IMR-90 (cell line): ENCODE measurements at regions not wholly inside any gene's neighbourhood (a gene's known extent, or its start where the extent isn't known, plus 50 kb on each side); places are given as distances from the start of the nearest gene placed in this dataset.

Source experiments
- ATAC-seq: fragments of 200-7000 bp; cut with Tn5 transposase; 2 replicates; pipeline ENCODE4 v1.9.1; 2020; ENCODE audit warnings: low read depth, mild to moderate bottlenecking, moderate library complexity
- BruUV-seq: library from RNA; stranded (reverse); fragments of 400-500 nt; replicated peaks from 2 replicates; lab custom pipeline; 2021; lab: Mats Ljungman, UMichigan
- CTCF ChIA-PET: fragments of 300-600 bp; formaldehyde crosslinking; extraction: SDS; loops from one replicate; lab custom pipeline; 2021; ENCODE audit warnings: antibody characterized with exemption; lab: Yijun Ruan, JAX
- POLR2A ChIA-PET: fragments of 300-600 bp; sonication (Branson Sonifier 250); formaldehyde crosslinking; loops from one replicate; lab custom pipeline; 2022; ENCODE audit warnings: antibody characterized with exemption; ENCODE audit not compliant: unreplicated experiment; lab: Charles Lee
- DNase-seq: peaks from one replicate; pipeline ENCODE4 v3.0.0; 2013
- H2AFZ ChIP-seq: replicated peaks from 2 replicates; pipeline ENCODE3; 2013; ENCODE audit warnings: low read length, mild to moderate bottlenecking; ENCODE audit not compliant: poor library complexity
- H2AK5ac ChIP-seq: 2 replicates; pipeline ENCODE4 v1.6.1; 2013; ENCODE audit warnings: low read depth, low read length, inconsistent platforms
- H2AK9ac ChIP-seq: replicated peaks from 2 replicates; pipeline ENCODE3; 2013; ENCODE audit warnings: mild to moderate bottlenecking, low read depth, low read length, moderate library complexity; ENCODE audit not compliant: poor library complexity
- H2BK120ac ChIP-seq: 2 replicates; pipeline ENCODE4 v1.6.1; 2013; ENCODE audit warnings: low read depth, low read length, inconsistent platforms
- H2BK15ac ChIP-seq: 3 replicates; pipeline ENCODE4 v1.6.1; 2013; ENCODE audit warnings: low read depth, low read length, inconsistent platforms
- H2BK20ac ChIP-seq: 2 replicates; pipeline ENCODE4 v1.6.1; 2013; ENCODE audit warnings: low read depth, mild to moderate bottlenecking, inconsistent platforms, low read length, moderate library complexity
- H2BK5ac ChIP-seq: 2 replicates; pipeline ENCODE4 v1.6.1; 2013; ENCODE audit warnings: mild to moderate bottlenecking, low read depth, low read length, inconsistent platforms; ENCODE audit not compliant: poor library complexity, severe bottlenecking
- H3K14ac ChIP-seq: replicated peaks from 2 replicates; pipeline ENCODE4 v1.6.1; 2013; ENCODE audit warnings: low read depth, low read length, inconsistent platforms
- H3K18ac ChIP-seq: 2 replicates; pipeline ENCODE4 v1.6.1; 2013; ENCODE audit warnings: low read depth, low read length, control low read depth
- H3K23ac ChIP-seq: 2 replicates; pipeline ENCODE4 v1.6.1; 2013; ENCODE audit warnings: low read depth, low read length, inconsistent platforms
- H3K27ac ChIP-seq: 2 replicates; pipeline ENCODE4 v1.5.1; 2013; ENCODE audit warnings: mild to moderate bottlenecking, control low read depth, low read length; ENCODE audit not compliant: insufficient read depth
- H3K27me3 ChIP-seq: 2 replicates; pipeline ENCODE4 v1.6.1; 2013; ENCODE audit warnings: low read length; ENCODE audit not compliant: control insufficient read depth, insufficient read depth
- H3K36me3 ChIP-seq: 2 replicates; pipeline ENCODE4 v1.6.1; 2013; ENCODE audit warnings: low read length, mixed read lengths; ENCODE audit not compliant: control insufficient read depth, insufficient read depth
- H3K4ac ChIP-seq: 2 replicates; pipeline ENCODE4 v1.6.1; 2013; ENCODE audit warnings: low read depth, low read length, inconsistent platforms
- H3K4me1 ChIP-seq: 2 replicates; pipeline ENCODE4 v1.6.1; 2013; ENCODE audit warnings: low read length, mixed read lengths; ENCODE audit not compliant: control insufficient read depth, insufficient read depth
- H3K4me2 ChIP-seq: 2 replicates; pipeline ENCODE4 v1.6.1; 2013; ENCODE audit warnings: low read depth, mild to moderate bottlenecking, control low read depth, low read length, moderate library complexity
- H3K4me3 ChIP-seq: 2 replicates; pipeline ENCODE4 v1.5.1; 2013; ENCODE audit warnings: low read depth, mild to moderate bottlenecking, control low read depth, low read length, moderate library complexity; ENCODE audit not compliant: insufficient read depth
- H3K56ac ChIP-seq: 2 replicates; pipeline ENCODE4 v1.6.1; 2013; ENCODE audit warnings: low read length, inconsistent platforms; ENCODE audit not compliant: insufficient read depth; ENCODE audit errors: extremely low read depth
- H3K79me1 ChIP-seq, 2 experiments: 2 replicates each; pipeline ENCODE4 v1.6.1; 2013; ENCODE audit warnings: low read length in 2 of 2, inconsistent platforms in 1 of 2, low read depth in 1 of 2
- H3K9ac ChIP-seq: 2 replicates; pipeline ENCODE4 v1.6.1; 2013; ENCODE audit warnings: low read depth, low read length, control low read depth
- H3K9me1 ChIP-seq: 2 replicates; pipeline ENCODE4 v1.6.1; 2013; ENCODE audit warnings: low read length, inconsistent platforms; ENCODE audit not compliant: insufficient read depth
- H3K9me3 ChIP-seq: 2 replicates; pipeline ENCODE4 v1.6.1; 2013; ENCODE audit warnings: low read length; ENCODE audit not compliant: control insufficient read depth, insufficient read depth
- H4K20me1 ChIP-seq: 2 replicates; pipeline ENCODE4 v1.6.1; 2013; ENCODE audit warnings: low read length, inconsistent platforms; ENCODE audit not compliant: insufficient read depth
- H4K5ac ChIP-seq: 2 replicates; pipeline ENCODE4 v1.6.1; 2013; ENCODE audit warnings: mild to moderate bottlenecking, low read depth, low read length, control low read depth
- H4K8ac ChIP-seq, 2 experiments: 2 replicates each; pipeline ENCODE4 v1.6.1; 2013; ENCODE audit warnings: low read depth in 2 of 2, low read length in 2 of 2, control low read depth in 1 of 2, inconsistent platforms in 1 of 2
- H4K91ac ChIP-seq: 2 replicates; pipeline ENCODE4 v1.6.1; 2013; ENCODE audit warnings: low read depth, low read length, inconsistent platforms; ENCODE audit not compliant: insufficient read depth
- CEBPB ChIP-seq: IDR thresholded peaks from 2 replicates; pipeline ENCODE4 v1.6.1; 2012; ENCODE audit warnings: low read depth, low read length, improper control_type of control experiment
- CHD1 ChIP-seq: IDR thresholded peaks from 2 replicates; pipeline ENCODE4 v1.6.1; 2012; ENCODE audit warnings: low read depth, low read length, improper control_type of control experiment
- FOS ChIP-seq: fragments of 150-350 bp; IDR thresholded peaks from 2 replicates; pipeline ENCODE4 v1.6.1; 2016; ENCODE audit warnings: low read depth, low read length
- MAZ ChIP-seq: IDR thresholded peaks from 2 replicates; pipeline ENCODE4 v1.6.1; 2012; ENCODE audit warnings: low read depth, mild to moderate bottlenecking, low read length, improper control_type of control experiment, moderate library complexity, borderline replicate concordance
- POLR2A ChIP-seq: IDR thresholded peaks from 2 replicates; pipeline ENCODE4 v1.6.1; 2012; ENCODE audit warnings: mild to moderate bottlenecking, low read depth, low read length
- RCOR1 ChIP-seq: IDR thresholded peaks from 2 replicates; pipeline ENCODE4 v1.6.1; 2012; ENCODE audit warnings: mild to moderate bottlenecking, low read length, improper control_type of control experiment; ENCODE audit not compliant: insufficient replicate concordance
- RFX5 ChIP-seq: IDR thresholded peaks from 2 replicates; pipeline ENCODE4 v1.8.0; 2012; ENCODE audit warnings: low read depth, mild to moderate bottlenecking, low read length, moderate library complexity
- SMC3 ChIP-seq: fragments of 150-350 bp; IDR thresholded peaks from 2 replicates; pipeline ENCODE4 v1.6.1; 2016; ENCODE audit warnings: low read depth, mild to moderate bottlenecking, antibody characterized with exemption, low read length, moderate library complexity
- dilution Hi-C: fragments of 300-500 bp; cut with HindIII; formaldehyde crosslinking; loops from one replicate; pipeline ENCODE4 v1.14.3; 2018; ENCODE audit warnings: low sequenced_read_pairs; ENCODE audit not compliant: unreplicated experiment
- in situ Hi-C: fragments of 300-500 bp; cut with MboI; formaldehyde crosslinking; loops from 3 replicates; pipeline ENCODE4 v1.14.3; 2019; ENCODE audit warnings: low sequenced_read_pairs, inconsistent platforms, mixed read lengths
- intact Hi-C: fragments of 100-400 bp; cut with micrococcal nuclease; formaldehyde crosslinking; loops from 2 replicates; pipeline ENCODE4 v1.10.0; 2022
- TF ChIP-seq, protein P1 (sequence below): fragments of 150-350 bp; IDR thresholded peaks from 2 replicates; pipeline ENCODE4 v1.6.1; 2017; ENCODE audit warnings: mild to moderate bottlenecking, antibody characterized with exemption, low read length, low read depth
- TF ChIP-seq, protein P2 (sequence below): fragments of 150-350 bp; IDR thresholded peaks from 2 replicates; pipeline ENCODE4 v1.6.1; 2016; ENCODE audit warnings: low read depth, mild to moderate bottlenecking, low read length, moderate library complexity, borderline replicate concordance

DNA sequence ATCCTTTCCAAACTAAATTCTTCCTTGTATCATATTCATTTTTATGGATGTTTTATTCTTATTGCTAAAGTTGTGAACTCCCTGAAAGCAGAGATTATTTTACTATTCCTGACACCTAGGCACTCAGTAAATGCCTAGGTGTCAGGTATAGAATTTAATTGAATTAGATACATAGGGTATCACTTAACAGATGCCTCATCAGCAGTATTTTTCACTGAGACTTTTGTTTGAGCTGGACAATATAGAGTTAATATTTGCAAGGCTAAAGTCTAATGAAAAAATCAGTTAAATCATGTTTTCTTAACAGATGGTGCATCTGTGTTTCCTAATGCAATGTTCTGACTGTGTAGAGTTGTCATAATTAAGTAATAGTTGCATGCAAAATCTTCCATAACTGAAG lies 182.7 kb downstream of the DERA start:
- Histone ChIP-seq H2AK5ac (no peak overlapping the region), H3K27ac (no peak overlapping the region), H2BK20ac (no peak overlapping the region), H2BK120ac (no peak overlapping the region), H4K20me1 (no peaks in the 10 kb centered on the region), H3K9me3 (no peaks in the 10 kb centered on the region), H3K14ac (no peak overlapping the region), H3K4me2 (no peak overlapping the region), H4K5ac (no peak overlapping the region), H3K4me3 (no peak overlapping the region), H4K91ac (no peak overlapping the region), H3K9ac (no peak overlapping the region), H2BK5ac (no peak overlapping the region), H3K79me1 (no peaks in the 10 kb centered on the region), H2AK9ac (no peak overlapping the region), H3K9me1 (no peaks in the 10 kb centered on the region), H2BK15ac (no peak overlapping the region), H3K23ac (no peak overlapping the region), H2AFZ (no peak overlapping the region), H3K4ac (no peak overlapping the region), H3K18ac (no peak overlapping the region), H3K27me3 (no peaks in the 10 kb centered on the region), H4K8ac (no peak overlapping the region), H3K56ac (no peak overlapping the region), H3K36me3 (no peaks in the 10 kb centered on the region), H3K4me1 (no peaks in the 10 kb centered on the region)
- BruUV-seq: no TSS peak
- ATAC-seq (no peak), DNase-seq (no peak)
- CTCF ChIA-PET: no interaction called here
- dilution Hi-C loops: no loop called here
- POLR2A ChIA-PET: no interaction called here
- TF ChIP-seq MAZ (no peak), FOS (no peak), RFX5 (no peak), SMC3 (no peak), CEBPB (no peak), CHD1 (no peak), RCOR1 (no peak), POLR2A (no peak)
- TF ChIP-seq, protein P1, sequence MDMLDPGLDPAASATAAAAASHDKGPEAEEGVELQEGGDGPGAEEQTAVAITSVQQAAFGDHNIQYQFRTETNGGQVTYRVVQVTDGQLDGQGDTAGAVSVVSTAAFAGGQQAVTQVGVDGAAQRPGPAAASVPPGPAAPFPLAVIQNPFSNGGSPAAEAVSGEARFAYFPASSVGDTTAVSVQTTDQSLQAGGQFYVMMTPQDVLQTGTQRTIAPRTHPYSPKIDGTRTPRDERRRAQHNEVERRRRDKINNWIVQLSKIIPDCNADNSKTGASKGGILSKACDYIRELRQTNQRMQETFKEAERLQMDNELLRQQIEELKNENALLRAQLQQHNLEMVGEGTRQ: no peak
- TF ChIP-seq, protein P2, sequence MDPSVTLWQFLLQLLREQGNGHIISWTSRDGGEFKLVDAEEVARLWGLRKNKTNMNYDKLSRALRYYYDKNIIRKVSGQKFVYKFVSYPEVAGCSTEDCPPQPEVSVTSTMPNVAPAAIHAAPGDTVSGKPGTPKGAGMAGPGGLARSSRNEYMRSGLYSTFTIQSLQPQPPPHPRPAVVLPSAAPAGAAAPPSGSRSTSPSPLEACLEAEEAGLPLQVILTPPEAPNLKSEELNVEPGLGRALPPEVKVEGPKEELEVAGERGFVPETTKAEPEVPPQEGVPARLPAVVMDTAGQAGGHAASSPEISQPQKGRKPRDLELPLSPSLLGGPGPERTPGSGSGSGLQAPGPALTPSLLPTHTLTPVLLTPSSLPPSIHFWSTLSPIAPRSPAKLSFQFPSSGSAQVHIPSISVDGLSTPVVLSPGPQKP: no peak
- intact Hi-C loops: no loop called here
- in situ Hi-C loops: no loop called here
